Keratinocyte (primary cell): ENCODE measurements at regions not wholly inside any gene's neighbourhood (a gene's known extent, or its start where the extent isn't known, plus 50 kb on each side); places are given as distances from the start of the nearest gene placed in this dataset.

Experiments used
- EZH2 ChIP-seq: IDR thresholded peaks from one replicate; pipeline ENCODE4 v1.6.1; 2012; ENCODE audit warnings: inconsistent platforms, mild to moderate bottlenecking, low read length, moderate library complexity
- TF ChIP-seq, protein P1 (sequence below), 3 experiments: IDR thresholded peaks in 1 of 3; conservative IDR thresholded peaks in 1 of 3; optimal IDR thresholded peaks in 1 of 3; 2 replicates in 2 of 3; 3 replicates in 1 of 3; pipeline versions ENCODE3 to v1.5.1; 2011; ENCODE audit warnings: low read length in 3 of 3, mild to moderate bottlenecking in 3 of 3, moderate library complexity in 2 of 3, control low read depth in 1 of 3, inconsistent platforms in 1 of 3; ENCODE audit not compliant: insufficient read depth in 2 of 3; ENCODE audit errors: extremely low read depth in 1 of 3

DNA sequence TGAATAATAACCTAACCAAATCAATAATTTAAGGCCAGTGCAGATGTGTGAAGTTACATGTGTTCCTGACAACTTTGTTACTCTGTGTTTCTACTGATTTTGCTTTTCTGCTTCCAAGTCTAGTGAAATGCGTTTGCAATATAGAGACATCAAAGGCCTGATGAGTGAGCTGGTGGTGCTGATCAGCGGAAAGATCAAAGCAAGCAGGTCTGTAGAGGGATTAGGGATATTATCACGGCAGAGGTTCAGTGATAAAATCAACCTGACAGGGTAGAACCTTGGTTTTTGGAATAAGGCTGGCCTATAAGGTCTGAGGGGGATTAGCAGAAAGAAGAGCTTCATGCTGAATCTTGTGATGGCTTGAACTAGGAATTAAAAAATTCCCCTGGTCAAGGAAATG lies 111.7 kb downstream of the EDEM1 start:
- TF ChIP-seq, protein P1, sequence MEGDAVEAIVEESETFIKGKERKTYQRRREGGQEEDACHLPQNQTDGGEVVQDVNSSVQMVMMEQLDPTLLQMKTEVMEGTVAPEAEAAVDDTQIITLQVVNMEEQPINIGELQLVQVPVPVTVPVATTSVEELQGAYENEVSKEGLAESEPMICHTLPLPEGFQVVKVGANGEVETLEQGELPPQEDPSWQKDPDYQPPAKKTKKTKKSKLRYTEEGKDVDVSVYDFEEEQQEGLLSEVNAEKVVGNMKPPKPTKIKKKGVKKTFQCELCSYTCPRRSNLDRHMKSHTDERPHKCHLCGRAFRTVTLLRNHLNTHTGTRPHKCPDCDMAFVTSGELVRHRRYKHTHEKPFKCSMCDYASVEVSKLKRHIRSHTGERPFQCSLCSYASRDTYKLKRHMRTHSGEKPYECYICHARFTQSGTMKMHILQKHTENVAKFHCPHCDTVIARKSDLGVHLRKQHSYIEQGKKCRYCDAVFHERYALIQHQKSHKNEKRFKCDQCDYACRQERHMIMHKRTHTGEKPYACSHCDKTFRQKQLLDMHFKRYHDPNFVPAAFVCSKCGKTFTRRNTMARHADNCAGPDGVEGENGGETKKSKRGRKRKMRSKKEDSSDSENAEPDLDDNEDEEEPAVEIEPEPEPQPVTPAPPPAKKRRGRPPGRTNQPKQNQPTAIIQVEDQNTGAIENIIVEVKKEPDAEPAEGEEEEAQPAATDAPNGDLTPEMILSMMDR (optimal IDR thresholded peaks at IDR 0.05 in 1 of 3, IDR thresholded peaks at IDR 0.05 in 1 of 3, conservative IDR thresholded peaks at IDR 0.05 in 1 of 3; ENCODE audit: extremely low read depth in 1 of 3, insufficient read depth in 2 of 3, low read length in 3 of 3): no peak
- TF ChIP-seq EZH2: no peak
